Transverse colon (tissue), 4 donors: ENCODE measurements at regions not wholly inside any gene's neighbourhood (a gene's known extent, or its start where the extent isn't known, plus 50 kb on each side); places are given as distances from the start of the nearest gene placed in this dataset.

Source experiments
- DNase-seq: peaks from one replicate; pipeline ENCODE4 v3.0.0-alpha.2; 2019
- H3K27ac ChIP-seq, 4 donors: fragments of 200-600 bp; sonication (generic); 2 replicates each; pipeline ENCODE4 v1.5.1; 2016 to 2018; ENCODE audit warnings: inconsistent platforms in 4 of 4
- H3K27me3 ChIP-seq: fragments of 200-600 bp; sonication (generic); 2 replicates; pipeline ENCODE4 v1.5.1; 2017; ENCODE audit warnings: inconsistent platforms
- H3K36me3 ChIP-seq, 4 donors: fragments of 200-600 bp; sonication (generic); 2 replicates each; pipeline ENCODE4 v1.5.1; 2017 to 2019; ENCODE audit warnings: inconsistent platforms in 4 of 4
- H3K4me1 ChIP-seq, 4 donors: fragments of 200-600 bp; sonication (generic); 2 replicates each; pipeline ENCODE4 v1.5.1; 2017 to 2020; ENCODE audit warnings: inconsistent platforms in 4 of 4
- H3K4me3 ChIP-seq, 4 donors: fragments of 200-600 bp; sonication (generic); 1 replicate in 1 of 4; 2 replicates in 3 of 4; pipeline versions ENCODE4 v1.5.1 to v1.6.1; 2017 to 2019; ENCODE audit warnings: inconsistent platforms in 4 of 4
- H3K9me3 ChIP-seq, 2 donors: fragments of 200-600 bp; sonication (generic); 2 replicates each; pipeline ENCODE4 v1.5.1; 2017 to 2019; ENCODE audit warnings: inconsistent platforms in 2 of 2
- EP300 ChIP-seq: sonication (generic); formaldehyde crosslinking; IDR thresholded peaks from one replicate; pipeline ENCODE4 v1.6.1; 2017; ENCODE audit warnings: antibody characterized with exemption, low read depth
- POLR2A ChIP-seq: fragments of 450-650 bp; IDR thresholded peaks from one replicate; pipeline ENCODE4 v1.6.1; 2016; ENCODE audit warnings: antibody characterized with exemption, mild to moderate bottlenecking, moderate library complexity
- POLR2AphosphoS5 ChIP-seq, 3 donors: sonication (generic); formaldehyde crosslinking; IDR thresholded peaks; one replicate each; pipeline ENCODE4 v1.6.1; 2016; ENCODE audit warnings: antibody characterized with exemption in 3 of 3
- WGBS, 2 donors: methylation state at CpG; one replicate each; pipeline ENCODE4 v1.1.5; 2018; ENCODE audit warnings: low coverage in 1 of 2; 5-methylcytosine and 5-hydroxymethylcytosine counted together
- in situ Hi-C, 4 donors: fragments of 200-750 bp; cut with MboI; loops; one replicate each; pipeline versions ENCODE4 v1.15.0 to v1.15.1; 2017; ENCODE audit warnings: low sequenced_read_pairs in 3 of 4, low pct_ligation_motif_present in 1 of 4, low pct_unique_long_range_greater_than_20kb in 1 of 4
- intact Hi-C: fragments of 100-400 bp; cut with DNase I; formaldehyde crosslinking; loops from one replicate; pipeline ENCODE4 v1.15.1; 2023; ENCODE audit warnings: low total_unique reads
- TF ChIP-seq, protein P1 (sequence below), 5 experiments: fragments of 200-600 bp in 3 of 5; fragments of 450-650 bp in 2 of 5; sonication (generic) in 3 of 5; IDR thresholded peaks; 1 replicate in 2 of 5; 2 replicates in 3 of 5; pipeline ENCODE4 v1.5.1; 2016 to 2017; ENCODE audit warnings: antibody characterized with exemption in 5 of 5, inconsistent platforms in 3 of 5, mild to moderate bottlenecking in 2 of 5, moderate library complexity in 1 of 5

DNA sequence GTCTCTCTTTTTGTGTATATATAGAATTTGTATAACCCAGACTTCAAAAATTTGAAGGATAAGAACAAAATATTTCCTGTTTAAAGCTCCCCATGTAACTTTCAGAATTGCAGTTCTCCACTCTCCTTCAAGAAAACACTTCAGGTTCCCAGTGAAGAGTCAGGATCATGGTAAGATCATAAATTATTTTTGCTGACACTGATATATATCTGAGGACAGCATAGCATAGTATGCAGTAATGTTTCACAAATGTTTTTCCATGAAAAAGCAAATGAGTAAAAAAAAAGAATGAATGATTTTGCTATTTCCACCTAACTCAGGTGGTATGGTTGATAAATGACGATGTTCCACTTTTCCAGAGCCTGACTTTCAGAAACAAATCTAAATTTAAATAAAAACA lies 545.6 kb upstream of the EPHA7 start:
- no peaks in the 10 kb centered on the region for H3K27me3 ChIP-seq
- H3K27ac ChIP-seq, result no peak overlapping the region
- intact Hi-C loops, result no loop called here
- no peak overlapping the region for H3K4me3 ChIP-seq
- H3K36me3 ChIP-seq, result no peaks in the 10 kb centered on the region
- H3K4me1 ChIP-seq, result peaks cover 0 to 13% (median 2%) of the 10 kb centered on the region in 4 donors
- H3K9me3 ChIP-seq, result no peaks in the 10 kb centered on the region
- TF ChIP-seq POLR2A (no peak), POLR2AphosphoS5 (IDR thresholded peaks at IDR 0.05) (no peak), EP300 (no peak)
- TF ChIP-seq, protein P1, sequence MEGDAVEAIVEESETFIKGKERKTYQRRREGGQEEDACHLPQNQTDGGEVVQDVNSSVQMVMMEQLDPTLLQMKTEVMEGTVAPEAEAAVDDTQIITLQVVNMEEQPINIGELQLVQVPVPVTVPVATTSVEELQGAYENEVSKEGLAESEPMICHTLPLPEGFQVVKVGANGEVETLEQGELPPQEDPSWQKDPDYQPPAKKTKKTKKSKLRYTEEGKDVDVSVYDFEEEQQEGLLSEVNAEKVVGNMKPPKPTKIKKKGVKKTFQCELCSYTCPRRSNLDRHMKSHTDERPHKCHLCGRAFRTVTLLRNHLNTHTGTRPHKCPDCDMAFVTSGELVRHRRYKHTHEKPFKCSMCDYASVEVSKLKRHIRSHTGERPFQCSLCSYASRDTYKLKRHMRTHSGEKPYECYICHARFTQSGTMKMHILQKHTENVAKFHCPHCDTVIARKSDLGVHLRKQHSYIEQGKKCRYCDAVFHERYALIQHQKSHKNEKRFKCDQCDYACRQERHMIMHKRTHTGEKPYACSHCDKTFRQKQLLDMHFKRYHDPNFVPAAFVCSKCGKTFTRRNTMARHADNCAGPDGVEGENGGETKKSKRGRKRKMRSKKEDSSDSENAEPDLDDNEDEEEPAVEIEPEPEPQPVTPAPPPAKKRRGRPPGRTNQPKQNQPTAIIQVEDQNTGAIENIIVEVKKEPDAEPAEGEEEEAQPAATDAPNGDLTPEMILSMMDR (IDR thresholded peaks at IDR 0.05), result no peak
- in situ Hi-C loops, result no loop called here
- no peak for DNase-seq
- 73 to 100% methylated on average over 1 of the region's 1 CpG for WGBS, 2 donors

GRCh38 chr6:93964321-93964720 lies 545.0 kb upstream of the EPHA7 start:
- 21 to 40% methylated on average over 1 of the region's 1 CpG for WGBS, 2 donors
- H3K4me3 ChIP-seq, result no peak overlapping the region
- intact Hi-C loops (no loop called here), in situ Hi-C loops (no loop called here)
- H3K36me3 ChIP-seq, result no peaks in the 10 kb centered on the region
- H3K4me1 ChIP-seq, result peaks cover 0 to 13% (median 2%) of the 10 kb centered on the region in 4 donors
- TF ChIP-seq POLR2A (no peak), EP300 (no peak), POLR2AphosphoS5 (IDR thresholded peaks at IDR 0.05) (no peak)
- TF ChIP-seq, protein P1 (IDR thresholded peaks at IDR 0.05), result no peak
- H3K27me3 ChIP-seq, result no peaks in the 10 kb centered on the region
- DNase-seq, result no peak
- no peak overlapping the region for H3K27ac ChIP-seq
- no peaks in the 10 kb centered on the region for H3K9me3 ChIP-seq

DNA sequence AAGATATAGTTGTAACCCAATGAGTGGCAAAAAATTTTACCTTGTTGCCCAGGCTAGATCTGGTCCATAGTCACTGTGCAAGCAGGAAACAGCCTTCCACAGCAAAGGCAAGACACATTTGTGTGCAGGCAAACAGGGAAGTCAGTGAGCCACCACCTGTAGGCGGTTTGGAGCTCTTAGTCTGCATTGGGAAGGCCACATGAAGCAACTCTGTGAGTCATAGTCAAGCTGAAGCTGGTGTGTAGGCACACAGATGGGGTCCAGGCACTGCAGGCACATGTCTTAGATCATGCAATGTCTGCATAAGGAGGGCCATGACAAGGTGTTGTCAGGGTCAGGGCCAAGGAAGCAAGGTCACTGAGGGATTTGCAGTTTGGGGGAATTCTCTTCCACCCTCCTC lies 543.2 kb upstream of the EPHA7 start:
- in situ Hi-C loops (no loop called here), intact Hi-C loops (no loop called here)
- 93% methylated on average over 1 of the region's 1 CpG; no CpG with 5 or more reads in 1 of the 2 donors for WGBS, 2 donors
- H3K4me3 ChIP-seq, result no peak overlapping the region
- no peak overlapping the region for H3K27ac ChIP-seq
- H3K36me3 ChIP-seq, result no peaks in the 10 kb centered on the region
- H3K27me3 ChIP-seq, result no peaks in the 10 kb centered on the region
- H3K4me1 ChIP-seq, result peaks cover 0 to 8% (median 1%) of the 10 kb centered on the region in 4 donors
- TF ChIP-seq, protein P1 (IDR thresholded peaks at IDR 0.05), result no peak
- TF ChIP-seq EP300 (no peak), POLR2A (no peak), POLR2AphosphoS5 (IDR thresholded peaks at IDR 0.05) (no peak)
- DNase-seq, result no peak
- H3K9me3 ChIP-seq, result no peaks in the 10 kb centered on the region

DNA sequence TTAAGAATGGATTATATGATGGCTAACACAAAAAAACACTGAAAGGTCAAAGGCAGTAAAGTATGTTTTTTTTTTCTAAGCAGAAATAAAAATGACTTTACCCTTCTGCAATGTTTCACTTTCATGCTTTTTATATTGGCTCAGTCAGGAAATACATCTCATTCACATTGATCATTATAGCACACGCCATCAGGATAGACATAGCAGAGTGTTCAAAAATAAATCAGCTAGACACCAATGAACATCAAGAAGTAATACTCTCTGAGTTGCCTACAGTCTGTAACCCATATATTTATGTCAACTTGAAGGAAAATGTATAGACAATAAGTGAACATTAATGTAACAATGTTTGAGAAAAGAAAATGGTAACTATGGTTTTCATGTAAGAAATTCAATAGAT lies 535.2 kb upstream of the EPHA7 start:
- Histone ChIP-seq H3K9me3 (no peaks in the 10 kb centered on the region), H3K36me3 (no peaks in the 10 kb centered on the region), H3K4me1 (no peaks in the 10 kb centered on the region), H3K27ac (no peak overlapping the region), H3K27me3 (no peaks in the 10 kb centered on the region), H3K4me3 (no peak overlapping the region)
- WGBS, 2 donors, result 44 to 58% methylated on average over 1 of the region's 1 CpG
- in situ Hi-C loops, result no loop called here
- no peak for DNase-seq
- intact Hi-C loops, result no loop called here
- TF ChIP-seq POLR2AphosphoS5 (IDR thresholded peaks at IDR 0.05), result no peak
- TF ChIP-seq EP300, result no peak
- TF ChIP-seq, protein P1 (IDR thresholded peaks at IDR 0.05), result no peak
- TF ChIP-seq POLR2A, result no peak
